HG03378 (cell line): ENCODE measurements at regions not wholly inside any gene's neighbourhood (a gene's known extent, or its start where the extent isn't known, plus 50 kb on each side); places are given as distances from the start of the nearest gene placed in this dataset.

Experiments
- ATAC-seq: cut with Tn5 transposase; IDR thresholded peaks from one replicate; pipeline ENCODE4 v1.9.1; 2021; ENCODE audit warnings: mild to moderate bottlenecking, moderate library complexity; ENCODE audit not compliant: unreplicated experiment

DNA sequence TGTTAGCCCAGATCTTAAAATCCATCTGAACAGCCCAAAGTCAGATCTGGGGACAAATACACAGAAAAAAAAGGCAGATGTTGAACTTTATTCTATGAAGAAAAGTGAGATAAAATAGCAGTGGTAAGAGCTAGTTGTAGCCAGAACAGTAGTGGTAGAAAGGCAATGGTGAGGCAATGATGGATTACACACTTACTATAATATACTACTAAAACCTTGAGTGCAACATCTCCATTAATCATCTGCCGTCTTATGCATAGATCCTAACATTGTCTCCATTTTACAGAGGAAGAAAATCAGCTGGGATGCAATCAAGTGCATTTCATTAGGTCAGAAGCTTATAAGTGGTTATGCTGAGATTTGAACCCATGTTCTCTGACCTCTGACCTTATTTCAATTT lies 699.6 kb downstream of the CDH11 start:
- ATAC-seq, result no peak

DNA sequence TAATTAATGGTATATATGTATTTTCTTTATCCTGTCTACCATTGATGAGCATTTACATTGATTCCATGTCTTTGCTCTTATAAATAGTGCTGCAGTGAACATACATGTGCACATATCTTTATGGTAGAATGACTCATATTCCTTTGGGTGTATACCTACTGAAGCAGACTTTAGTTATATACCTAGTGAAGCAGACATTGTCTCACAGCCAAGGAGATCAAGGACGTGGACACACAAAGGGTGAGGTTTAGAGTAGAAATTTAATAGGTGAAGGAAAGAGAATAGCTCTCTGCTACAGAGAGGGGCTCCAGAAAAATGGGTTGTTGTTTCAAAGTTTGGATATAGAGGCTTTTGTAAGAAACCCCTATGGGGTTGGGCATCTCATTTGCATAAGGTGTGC lies 700.3 kb downstream of the CDH11 start:
- ATAC-seq, result no peak

DNA sequence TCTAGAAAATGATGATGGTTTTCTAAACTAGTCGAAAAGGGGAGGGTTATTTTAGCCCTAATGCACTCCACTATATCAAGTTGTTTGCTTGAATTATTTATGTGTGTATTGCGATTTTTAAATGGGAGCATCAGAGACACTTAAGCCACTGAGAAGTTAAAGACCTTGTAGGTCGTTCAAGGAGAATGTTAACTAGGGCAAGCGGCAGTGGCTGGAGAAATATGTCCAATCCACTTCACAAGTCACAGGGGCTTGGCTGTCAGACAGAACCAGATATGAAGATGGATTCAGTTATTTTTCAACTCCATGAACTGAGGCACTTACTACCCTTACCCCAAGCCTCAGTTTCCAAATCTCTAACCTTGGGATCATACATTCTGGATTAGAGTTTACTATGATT lies 702.0 kb downstream of the CDH11 start:
- ATAC-seq, result no peak

DNA sequence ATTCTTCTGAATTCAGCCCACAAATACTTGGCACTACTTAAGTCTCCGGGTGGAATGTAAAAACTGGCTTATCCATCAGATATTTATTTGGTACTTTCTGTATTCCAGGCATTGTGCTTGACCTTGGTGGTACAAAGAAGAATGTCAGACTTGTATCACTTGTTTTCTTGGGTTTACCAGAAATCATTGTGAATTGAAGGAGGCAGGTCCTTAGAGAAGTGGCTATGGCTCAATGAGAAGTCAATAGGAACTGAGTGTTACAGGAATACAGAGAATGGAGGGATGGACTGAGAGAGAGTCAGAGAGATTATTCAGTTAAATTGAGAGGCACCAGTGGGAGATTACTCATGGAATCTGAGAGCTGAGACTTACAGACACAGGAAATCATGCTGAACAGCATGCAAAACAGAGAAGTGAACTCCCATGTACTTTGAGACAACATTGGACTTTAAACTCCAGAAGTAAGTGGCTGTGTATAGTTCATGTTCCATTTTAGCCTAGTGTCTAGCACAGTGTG lies 704.1 kb downstream of the CDH11 start:
- ATAC-seq, result no peak

DNA sequence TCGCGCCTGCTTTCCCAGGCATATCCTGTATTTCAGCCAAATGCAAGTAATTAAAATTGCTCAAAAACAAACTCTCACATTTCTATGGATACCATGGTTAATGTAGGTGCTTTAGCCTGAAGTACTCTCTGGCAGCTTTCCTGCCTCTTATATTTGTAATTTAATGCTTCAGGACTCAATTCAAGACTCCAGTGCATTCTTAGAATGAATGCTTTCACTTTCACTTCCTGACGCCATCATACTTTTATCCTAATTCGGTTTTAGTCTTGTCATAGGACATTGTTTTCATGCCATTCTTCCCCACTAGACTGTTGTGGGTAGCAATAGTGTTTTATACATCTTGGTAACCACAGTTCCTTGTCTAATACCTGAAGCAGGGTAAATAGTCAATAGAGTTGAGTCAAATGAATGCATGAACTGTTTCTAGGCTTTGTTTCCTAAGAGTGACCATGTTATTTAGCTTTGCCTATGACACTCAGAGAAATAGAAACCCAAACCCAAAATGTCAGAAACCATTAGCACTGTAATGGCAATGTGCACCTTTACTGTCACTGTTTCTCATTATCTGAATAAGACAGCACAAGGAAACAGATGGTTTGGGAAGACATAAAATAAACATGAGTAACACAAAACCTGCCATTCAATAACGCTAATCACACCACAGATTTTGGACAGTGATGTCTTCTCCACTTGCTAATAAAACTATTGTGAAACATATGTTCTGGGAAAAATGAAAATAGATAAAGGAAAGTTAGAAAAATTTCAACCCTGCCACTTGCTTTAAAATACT lies 705.5 kb downstream of the CDH11 start:
- ATAC-seq, result no peak

DNA sequence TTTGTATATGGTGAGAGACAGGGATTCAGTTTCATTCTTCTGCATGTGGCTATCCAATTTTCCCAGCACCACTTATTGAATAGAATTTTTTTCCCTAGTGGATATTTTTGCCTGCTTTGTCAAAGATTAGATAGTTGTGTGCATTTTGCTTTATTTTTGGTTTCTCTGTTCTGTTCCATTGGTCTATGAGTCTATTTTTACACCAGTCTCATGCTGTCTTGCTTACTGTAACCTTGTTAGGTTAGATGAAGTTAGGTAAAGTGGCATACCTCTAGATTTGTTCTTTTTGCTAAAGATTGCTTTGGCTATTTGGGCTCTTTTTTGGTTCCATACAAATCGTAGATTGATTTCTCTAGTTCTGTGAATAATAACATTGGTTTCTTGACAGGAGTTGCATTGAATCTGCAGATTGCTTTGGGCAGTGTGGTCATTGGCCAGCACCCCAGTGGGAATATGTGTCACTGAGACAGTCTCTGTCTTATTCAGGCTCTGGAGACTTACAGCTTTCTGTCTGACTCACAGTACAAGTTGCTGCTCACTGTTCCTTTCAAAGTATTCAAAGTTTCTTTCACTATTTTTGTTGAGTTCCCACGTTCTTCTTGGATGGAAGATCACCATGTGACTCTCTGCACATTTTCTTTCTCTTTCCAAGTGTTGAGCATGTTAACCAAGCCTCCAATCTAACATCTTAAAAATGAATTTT lies 709.1 kb downstream of the CDH11 start:
- no peak for ATAC-seq

DNA sequence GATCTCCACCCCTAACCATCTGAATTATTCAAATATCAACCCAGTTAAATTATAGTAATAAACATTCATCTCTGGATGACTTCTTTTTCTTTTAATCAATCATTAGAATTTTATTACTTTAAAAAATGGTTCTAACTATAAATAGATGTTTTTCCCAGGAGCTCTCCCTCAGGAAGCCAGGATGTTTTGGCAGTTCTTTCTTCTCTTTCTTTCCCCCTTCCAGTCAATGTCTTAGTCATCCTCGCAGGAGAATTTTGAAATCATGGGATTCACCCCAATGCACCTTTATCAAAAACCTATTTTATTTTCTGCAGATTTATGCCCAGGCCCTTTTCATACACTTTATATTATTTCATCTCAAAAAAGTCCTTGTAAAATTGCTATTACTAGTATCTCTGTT lies 711.6 kb downstream of the CDH11 start:
- ATAC-seq, result no peak

DNA sequence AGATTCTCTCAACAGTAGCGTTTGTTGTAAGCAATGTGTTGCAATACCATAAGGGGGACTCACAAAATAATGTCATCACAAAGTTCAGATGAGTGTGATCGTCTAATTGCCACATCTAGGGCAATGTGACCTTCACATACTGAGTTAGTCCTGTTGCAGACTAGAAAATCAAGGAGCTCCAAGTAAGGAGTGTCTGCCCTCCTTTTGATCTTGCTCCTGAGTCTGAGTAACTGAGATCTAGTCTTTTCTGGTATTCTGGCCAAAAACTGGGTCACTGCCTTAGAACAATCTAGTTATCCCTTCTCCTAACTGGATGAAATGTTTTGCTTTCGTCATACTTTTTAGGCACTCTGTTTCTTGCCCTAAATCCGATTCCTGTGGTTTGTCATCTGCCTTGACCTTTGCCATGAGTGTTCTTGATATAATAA lies 712.1 kb downstream of the CDH11 start:
- ATAC-seq, result no peak

DNA sequence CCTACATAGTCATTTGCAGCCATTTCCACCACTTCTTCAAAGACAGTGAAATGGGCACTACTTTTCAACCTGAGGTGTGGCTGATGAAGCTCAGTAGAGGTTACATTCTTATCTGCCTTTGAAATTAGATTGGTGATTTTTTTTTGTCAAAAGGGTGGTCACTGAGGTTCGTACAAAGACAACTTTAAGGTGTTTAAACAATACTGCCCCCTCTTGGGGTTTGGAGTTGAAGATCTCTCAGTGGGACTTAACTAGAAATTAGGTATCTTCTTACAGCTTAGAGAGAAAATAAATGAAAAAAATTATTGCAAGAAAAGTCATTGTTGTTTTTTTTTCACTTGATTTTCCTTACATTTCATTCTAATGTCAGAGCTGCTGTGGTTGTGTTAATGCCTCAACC lies 713.2 kb downstream of the CDH11 start:
- ATAC-seq, result no peak

DNA sequence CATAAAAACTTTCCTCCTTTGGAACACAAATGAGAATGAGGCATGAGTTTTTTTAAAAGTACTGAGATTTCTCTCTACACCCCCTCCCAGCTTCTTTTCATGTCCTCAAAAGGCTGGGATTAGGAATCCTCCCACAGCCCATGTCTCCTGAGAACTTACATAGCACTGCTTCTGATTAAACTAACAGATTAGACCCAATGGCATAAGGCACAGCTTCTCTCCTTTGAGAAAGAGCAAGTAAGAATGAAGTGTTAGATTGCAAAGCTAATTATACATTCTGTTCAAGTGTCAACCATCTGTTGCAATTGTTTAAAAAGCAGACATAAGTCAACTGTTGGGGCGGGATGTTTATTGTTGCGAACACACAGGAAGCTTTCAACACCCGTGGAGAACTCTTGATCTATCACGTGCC lies 715.1 kb downstream of the CDH11 start:
- ATAC-seq, result no peak

DNA sequence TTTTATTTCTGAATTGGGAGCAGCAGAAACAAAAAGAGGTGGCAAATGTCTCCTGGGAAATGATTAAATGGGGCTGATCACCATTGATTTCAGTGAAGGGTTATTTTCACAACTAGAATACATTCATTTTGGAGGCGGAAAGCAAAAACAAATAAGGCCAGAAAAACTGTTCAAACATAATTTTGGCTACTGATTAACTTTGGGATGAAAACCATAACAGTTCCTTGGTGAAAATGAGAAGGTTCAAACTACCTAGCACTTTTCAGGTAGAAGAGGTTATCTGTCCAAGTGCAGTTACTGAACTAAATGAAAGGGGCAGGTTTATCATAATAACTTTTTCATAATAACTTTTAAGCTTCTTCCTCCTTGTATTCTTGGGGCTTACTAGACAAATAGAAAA lies 718.5 kb downstream of the CDH11 start:
- ATAC-seq, result no peak

DNA sequence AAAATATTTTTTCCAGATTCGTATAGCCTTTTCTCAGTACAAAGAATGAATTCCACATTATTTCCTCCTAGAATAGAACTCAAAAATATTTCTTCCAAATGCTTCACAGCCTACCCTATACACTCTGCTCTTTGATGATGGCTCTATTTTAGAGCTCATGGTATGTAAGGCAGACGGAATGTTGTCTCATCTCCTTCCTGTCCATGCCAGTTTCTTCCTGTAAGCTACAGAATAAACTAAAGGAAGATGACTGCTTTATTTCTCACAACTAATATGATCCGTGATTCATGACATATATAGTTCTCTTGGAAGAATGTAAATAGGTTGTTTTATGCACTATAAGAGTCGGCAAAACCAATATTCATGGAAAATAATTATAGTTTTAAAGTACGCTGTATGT lies 723.1 kb downstream of the CDH11 start:
- ATAC-seq, result no peak

DNA sequence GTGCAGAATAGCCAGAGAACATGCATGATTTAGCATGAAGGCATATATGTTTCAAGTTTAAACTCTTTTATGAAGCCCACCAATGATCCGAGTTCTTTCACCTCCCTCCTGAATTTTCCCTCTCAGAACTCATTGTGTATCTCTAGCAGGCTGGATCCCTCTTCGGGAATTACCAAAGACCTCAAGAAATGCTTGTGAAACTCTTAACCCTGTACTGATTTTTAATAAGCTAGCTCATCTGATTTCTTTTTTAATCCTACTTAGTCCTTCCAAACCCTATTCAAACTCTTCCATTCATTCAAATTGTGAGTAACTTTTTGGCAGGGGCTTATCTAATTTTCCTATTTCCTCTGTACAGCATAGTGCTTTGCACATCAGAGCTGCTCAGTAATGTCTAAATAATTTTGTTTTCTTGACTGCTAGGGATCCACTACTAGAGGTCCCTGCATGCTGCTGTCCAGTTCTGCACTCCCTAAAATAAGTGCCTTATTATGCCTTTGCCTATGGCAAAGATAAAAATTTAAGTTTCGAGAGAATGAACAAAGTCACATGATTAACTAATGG lies 723.8 kb downstream of the CDH11 start:
- no peak for ATAC-seq

DNA sequence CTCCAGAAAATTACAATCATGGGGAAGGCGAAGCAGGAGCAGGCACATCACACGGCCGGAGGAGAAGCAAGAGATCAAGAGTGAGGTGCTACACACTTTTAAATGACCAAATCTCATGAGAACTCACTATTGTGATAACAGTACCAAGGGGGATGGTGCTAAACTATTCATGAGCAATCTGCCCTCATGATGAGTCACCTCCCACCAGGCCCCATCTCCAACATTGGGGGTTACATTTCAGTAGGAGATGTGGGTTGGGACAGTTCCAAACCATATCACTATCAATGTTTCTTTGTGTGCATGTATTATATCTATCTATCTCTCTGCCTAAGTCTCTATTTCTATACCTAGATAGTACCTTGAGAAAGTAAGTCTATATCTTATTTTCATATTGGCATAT lies 724.8 kb downstream of the CDH11 start:
- no peak for ATAC-seq

DNA sequence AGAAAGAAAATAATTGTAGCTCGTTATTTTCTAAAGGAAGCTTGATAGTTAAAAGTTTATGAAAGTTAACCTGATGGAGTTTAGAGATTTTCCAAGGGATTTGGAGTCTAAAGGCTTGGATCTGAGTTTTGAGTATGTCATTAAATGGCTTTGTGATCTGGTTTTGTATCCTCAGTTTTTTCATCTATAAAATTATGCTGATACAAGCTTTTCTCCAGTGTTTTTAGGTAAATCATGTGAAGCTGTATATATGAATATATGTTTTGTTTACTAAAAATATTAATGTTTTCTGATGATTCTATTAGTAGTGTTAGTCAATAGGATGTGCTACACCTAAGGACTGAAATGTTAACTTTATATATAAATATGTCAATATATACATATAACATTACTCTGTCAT lies 727.8 kb downstream of the CDH11 start:
- no peak for ATAC-seq

DNA sequence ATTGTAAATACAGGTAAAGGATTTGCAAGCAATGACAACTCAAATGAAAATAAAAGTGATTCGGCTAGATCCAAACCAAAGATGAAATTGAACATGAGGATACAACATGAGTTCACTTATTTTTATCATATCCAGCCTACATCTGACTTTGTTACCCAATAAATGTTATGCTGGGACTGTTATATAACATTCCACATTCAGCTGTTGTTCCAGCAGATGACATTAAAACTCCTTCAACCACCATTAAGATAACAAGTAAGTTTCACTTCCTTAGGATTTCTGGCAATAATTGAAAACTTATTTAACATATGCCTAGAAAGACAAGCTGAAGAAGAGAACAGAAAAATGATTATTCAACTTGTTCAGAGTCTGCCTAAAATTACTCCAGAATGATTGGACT lies 729.4 kb downstream of the CDH11 start:
- ATAC-seq, result no peak

DNA sequence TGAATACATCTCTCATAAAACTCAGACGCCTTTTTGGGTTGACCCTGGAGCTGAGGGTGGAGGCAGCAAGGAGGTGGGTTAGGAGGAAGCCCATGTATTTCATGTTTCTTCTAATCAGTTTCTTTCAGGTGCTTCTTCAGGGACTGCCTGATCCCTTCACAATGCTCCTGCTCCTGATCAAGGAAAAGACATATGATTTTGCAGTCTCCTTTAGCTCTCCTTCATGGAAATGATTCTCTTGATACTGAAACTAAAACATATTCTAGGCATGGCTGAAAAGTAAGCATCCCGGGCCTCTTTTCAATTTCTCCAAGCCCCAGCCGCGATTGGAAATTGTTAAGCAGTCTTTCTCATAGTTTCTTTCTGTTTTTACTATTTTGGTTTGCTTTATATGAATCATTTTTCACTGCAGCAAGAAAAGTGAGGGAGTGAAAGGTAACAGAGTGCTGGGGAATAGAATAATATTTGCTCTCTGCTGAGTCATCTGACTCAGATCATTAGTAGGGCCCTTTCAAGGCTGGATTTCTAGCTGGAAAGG lies 730.7 kb downstream of the CDH11 start:
- no peak for ATAC-seq

DNA sequence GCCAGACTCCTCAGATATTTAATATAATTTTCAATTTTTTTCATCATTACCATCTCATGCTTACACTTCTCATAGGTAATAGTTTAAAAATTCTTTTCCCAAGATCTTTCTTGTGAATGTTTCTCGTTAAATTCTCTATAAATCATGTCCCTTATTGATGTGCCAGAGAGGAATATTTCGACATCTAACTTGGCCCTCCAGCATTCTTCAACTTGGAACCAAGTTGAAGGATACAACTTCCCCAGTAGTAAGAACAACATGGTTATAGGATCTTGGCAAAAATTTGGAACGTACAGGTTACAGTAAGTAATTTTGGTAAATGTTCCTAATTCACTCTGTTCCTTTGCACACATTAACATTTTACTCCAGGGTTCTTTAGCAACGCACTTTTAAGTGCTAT lies 731.8 kb downstream of the CDH11 start:
- no peak for ATAC-seq

DNA sequence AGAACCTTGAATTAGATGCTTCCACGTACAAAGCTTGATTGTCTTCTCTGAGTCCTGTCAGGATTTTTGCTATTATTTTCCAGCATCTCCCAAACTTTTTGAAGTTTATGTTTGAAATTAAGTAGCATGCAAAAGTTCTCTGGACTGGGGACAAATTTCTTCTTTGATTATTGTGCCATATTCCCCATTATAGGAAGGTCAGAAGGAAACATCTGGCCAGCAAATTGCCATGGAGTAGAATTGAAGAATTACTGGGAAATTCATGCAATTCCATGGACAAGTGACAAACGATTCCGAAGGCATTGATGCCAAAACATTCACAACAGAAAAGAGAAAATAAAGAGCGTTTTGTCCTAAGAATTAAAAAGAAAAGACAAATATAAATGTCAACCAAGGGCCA lies 737.2 kb downstream of the CDH11 start:
- no peak for ATAC-seq

DNA sequence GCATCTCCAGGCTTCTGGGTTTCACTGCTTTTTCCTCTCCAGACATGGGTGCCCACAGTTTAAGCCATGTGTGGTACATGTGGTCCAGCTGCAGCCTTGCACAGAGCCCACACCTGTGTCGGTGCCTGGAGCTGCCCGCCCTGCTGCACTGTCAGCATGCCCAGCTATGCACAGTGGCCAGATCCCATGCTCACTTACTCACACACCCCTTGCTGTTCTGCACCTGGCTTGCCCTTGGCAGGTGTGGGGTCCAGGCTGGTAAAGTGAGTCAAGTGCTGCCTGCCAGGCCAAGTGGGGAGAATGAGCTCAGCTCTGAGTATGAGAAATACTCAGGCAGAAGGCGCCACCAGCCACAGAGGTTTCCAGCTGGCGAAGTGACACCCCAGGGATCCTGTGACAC lies 739.9 kb downstream of the CDH11 start:
- no peak for ATAC-seq

DNA sequence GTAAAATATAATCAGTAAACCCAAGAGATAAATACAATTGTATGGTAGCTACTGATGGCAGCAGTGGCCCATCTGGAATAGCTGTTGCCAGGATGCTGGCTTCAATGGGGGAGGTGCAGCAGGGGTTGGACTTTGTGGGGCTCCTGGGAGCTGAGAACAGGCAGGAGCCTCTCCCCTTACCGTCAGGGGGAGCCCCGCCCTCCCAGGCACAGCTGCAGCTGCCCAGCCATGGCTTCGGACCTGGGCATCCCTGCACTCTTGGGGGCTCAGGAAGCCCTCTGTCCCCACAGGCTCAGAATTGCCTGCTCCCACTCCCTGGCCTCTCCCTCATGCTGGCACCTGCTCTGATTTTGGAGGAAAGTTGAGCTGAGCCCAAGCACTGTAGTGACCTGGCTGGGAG lies 741.1 kb downstream of the CDH11 start:
- no peak for ATAC-seq
